ENCODE measurements at regions not wholly inside any gene's neighbourhood (a gene's known extent, or its start where the extent isn't known, plus 50 kb on each side); places are given as distances from the start of the nearest gene placed in this dataset.

DNA sequence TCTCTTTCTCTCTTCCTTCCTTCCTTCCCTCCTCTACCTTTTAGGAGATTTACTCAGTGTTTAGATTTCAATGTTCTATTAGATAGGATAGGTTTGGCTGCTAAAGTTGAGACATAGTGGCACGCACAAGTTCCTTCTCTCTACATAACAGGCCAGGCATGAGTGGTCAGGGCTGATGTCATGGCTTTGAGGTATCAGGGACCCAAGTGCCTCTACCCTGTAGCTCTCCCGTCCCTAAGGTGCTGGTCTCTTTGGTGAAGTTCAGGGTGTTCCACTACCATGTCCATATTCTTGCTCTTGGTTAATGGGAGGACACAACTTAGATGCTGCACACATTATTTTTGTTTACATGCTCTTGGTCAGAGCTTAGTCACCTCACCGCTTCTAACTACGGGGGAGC lies 245.3 kb downstream of the QKI start:
- Histone ChIP-seq H3K4me2 (ENCODE audit: insufficient read depth, insufficient read length, low read length) (no peak overlapping the region), H2BK15ac (ENCODE audit: low read depth, low read length) (no peak overlapping the region)

More for the DNA sequence above, 245.3 kb downstream of the QKI start:
- Histone ChIP-seq H3T11ph (ENCODE audit: low read length) (no peak overlapping the region), H3K23ac (ENCODE audit: insufficient read length, low read depth, low read length) (no peak overlapping the region), H3K79me2 (ENCODE audit: insufficient read depth, low read length) (no peaks in the 10 kb centered on the region), H3K14ac (ENCODE audit: insufficient read depth, low read length) (no peak overlapping the region; the same call in 1 of the 2 replicates), H2BK120ac (ENCODE audit: low read depth, low read length, poor library complexity, severe bottlenecking) (no peak overlapping the region), H3K23me2 (ENCODE audit: insufficient read length, low read depth, low read length, poor library complexity, severe bottlenecking) (no peaks in the 10 kb centered on the region), H3K56ac (ENCODE audit: insufficient read length, low read depth, low read length) (no peak overlapping the region), H3K18ac (ENCODE audit: insufficient read length, low read depth, low read length) (no peak overlapping the region), H2BK12ac (ENCODE audit: insufficient read length, low read depth, low read length) (no peak overlapping the region), H4K91ac (ENCODE audit: insufficient read length, low read depth, low read length) (no peak overlapping the region), H3K9ac (ENCODE audit: extremely low read depth, insufficient read length, low read length) (no peak overlapping the region), H3K27ac (ENCODE audit: insufficient read length, low read depth, low read length) (no peak overlapping the region), H4K8ac (replicated peaks; ENCODE audit: insufficient read length, low read depth, low read length) (no peak overlapping the region), H3K4me1 (ENCODE audit: insufficient read depth, low read length) (no peaks in the 10 kb centered on the region), H4K5ac (ENCODE audit: insufficient read length, low read depth, low read length) (no peak overlapping the region), H2AK5ac (ENCODE audit: insufficient read length, low read length) (no peak overlapping the region), H2BK20ac (ENCODE audit: low read depth, low read length, poor library complexity, severe bottlenecking) (no peak overlapping the region), H3K79me1 (ENCODE audit: insufficient read depth, low read depth, low read length, poor library complexity, severe bottlenecking) (no peaks in the 10 kb centered on the region), H2BK5ac (ENCODE audit: insufficient read length, low read length) (no peak overlapping the region), H4K20me1 (ENCODE audit: control insufficient read depth, insufficient read depth, insufficient read length) (no peaks in the 10 kb centered on the region), H3K4ac (ENCODE audit: low read depth, low read length) (no peak overlapping the region), H3K9me3 (ENCODE audit: control insufficient read depth, low read depth, low read length) (no peaks in the 10 kb centered on the region), H3K27me3 (ENCODE audit: insufficient read depth, low read length) (no peaks in the 10 kb centered on the region), H2AFZ (ENCODE audit: low read length) (no peak overlapping the region)
- Mint-ChIP-seq H3K4me3 (no peak overlapping the region), H3K27me3 (ENCODE audit: low read depth) (no peaks in the 10 kb centered on the region), H3K36me3 (ENCODE audit: insufficient read depth in 1 of 3, low read depth in 3 of 3) (no peaks in the 10 kb centered on the region), H3K27ac (no peak overlapping the region), H3K4me1 (peaks cover 5 to 6% of the 10 kb centered on the region in 2 experiments), H3K9me3 (no peaks in the 10 kb centered on the region)
- TF ChIP-seq CTCF (conservative IDR thresholded peaks at IDR 0.05), result no peak
- no peak for DNase-seq
- no CpG with 5 or more reads among the region's 4 CpGs for WGBS (ENCODE audit: extremely low coverage, insufficient read length, low lambda C conversion rate)

All from H9 (cell line).